Liver (tissue), 8 donors: ENCODE measurements at regions not wholly inside any gene's neighbourhood (a gene's known extent, or its start where the extent isn't known, plus 50 kb on each side); places are given as distances from the start of the nearest gene placed in this dataset.

Experiments used
- DNase-seq: peaks from one replicate; pipeline ENCODE4 v3.0.0-alpha.2; 2017; ENCODE audit warnings: low spot score
- H3K27ac ChIP-seq, 2 donors: one replicate each; pipeline ENCODE4 v1.7.0; 2013; ENCODE audit warnings: inconsistent platforms in 2 of 2, low read length in 2 of 2, control low read depth in 1 of 2, low read depth in 1 of 2, mild to moderate bottlenecking in 1 of 2
- H3K27me3 ChIP-seq, 4 donors: one replicate each; pipeline versions ENCODE4 v1.6.1 to v1.7.0; 2013; ENCODE audit warnings: low read length in 3 of 4, inconsistent platforms in 1 of 4, mild to moderate bottlenecking in 1 of 4, moderate library complexity in 1 of 4; ENCODE audit not compliant: control insufficient read depth in 4 of 4, insufficient read depth in 4 of 4
- H3K36me3 ChIP-seq, 4 donors: one replicate each; pipeline versions ENCODE4 v1.6.1 to v1.7.0; 2013; ENCODE audit warnings: low read length in 3 of 4, mild to moderate bottlenecking in 3 of 4, low read depth in 1 of 4, moderate library complexity in 1 of 4; ENCODE audit not compliant: control insufficient read depth in 4 of 4, insufficient read depth in 3 of 4
- H3K4me1 ChIP-seq, 4 donors: one replicate each; pipeline versions ENCODE4 v1.6.1 to v1.7.0; 2013; ENCODE audit warnings: low read length in 3 of 4, mild to moderate bottlenecking in 3 of 4, moderate library complexity in 1 of 4; ENCODE audit not compliant: control insufficient read depth in 4 of 4, insufficient read depth in 4 of 4
- H3K4me3 ChIP-seq, 3 donors: one replicate each; pipeline versions ENCODE4 v1.6.1 to v1.7.0; 2013; ENCODE audit warnings: low read length in 3 of 3, control low read depth in 1 of 3, low read depth in 1 of 3, mild to moderate bottlenecking in 1 of 3
- H3K9ac ChIP-seq, 2 donors: one replicate each; pipeline ENCODE4 v1.7.0; 2013; ENCODE audit warnings: low read length in 2 of 2, mild to moderate bottlenecking in 2 of 2, moderate library complexity in 2 of 2, control low read depth in 1 of 2, low read depth in 1 of 2
- H3K9me3 ChIP-seq, 4 donors: one replicate each; pipeline versions ENCODE4 v1.6.1 to v1.7.0; 2013; ENCODE audit warnings: low read length in 3 of 4; ENCODE audit not compliant: control insufficient read depth in 4 of 4
- CTCF ChIP-seq: fragments of 150-350 bp; IDR thresholded peaks from 2 replicates; pipeline ENCODE4 v1.5.1; 2017; ENCODE audit warnings: improper control_type of control experiment, low read depth, low read length; ENCODE audit not compliant: missing input control
- EGR1 ChIP-seq, 2 donors: IDR thresholded peaks; 2 replicates each; pipeline ENCODE4 v1.6.1; 2016 to 2018; ENCODE audit warnings: antibody characterized with exemption in 2 of 2, low read depth in 2 of 2
- FOXA1 ChIP-seq: IDR thresholded peaks from 2 replicates; pipeline ENCODE4 v1.6.1; 2016; ENCODE audit warnings: antibody characterized with exemption
- FOXA2 ChIP-seq: IDR thresholded peaks from 2 replicates; pipeline ENCODE4 v1.6.1; 2016; ENCODE audit warnings: antibody characterized with exemption
- GABPA ChIP-seq, 2 donors: IDR thresholded peaks in 1 of 2; conservative IDR thresholded peaks in 1 of 2; 2 replicates each; pipeline ENCODE4 v1.6.1; 2016; ENCODE audit warnings: antibody characterized with exemption in 2 of 2, mild to moderate bottlenecking in 1 of 2, moderate library complexity in 1 of 2
- HNF4A ChIP-seq, 2 donors: conservative IDR thresholded peaks; 2 replicates each; pipeline ENCODE4 v1.6.1; 2016; ENCODE audit warnings: antibody characterized with exemption in 2 of 2, mild to moderate bottlenecking in 2 of 2
- HNF4G ChIP-seq: IDR thresholded peaks from 2 replicates; pipeline ENCODE4 v1.6.1; 2016; ENCODE audit warnings: antibody characterized with exemption
- JUND ChIP-seq, 2 donors: IDR thresholded peaks; 2 replicates each; pipeline ENCODE4 v1.6.1; 2016; ENCODE audit warnings: antibody characterized with exemption in 2 of 2
- MAX ChIP-seq: IDR thresholded peaks from 2 replicates; pipeline ENCODE4 v1.6.1; 2016; ENCODE audit warnings: antibody characterized with exemption
- NR2F2 ChIP-seq: IDR thresholded peaks from 2 replicates; pipeline ENCODE4 v1.6.1; 2016; ENCODE audit warnings: antibody characterized with exemption
- RAD21 ChIP-seq, 2 donors: IDR thresholded peaks; 2 replicates each; pipeline ENCODE4 v1.6.1; 2016; ENCODE audit warnings: antibody characterized with exemption in 2 of 2, mild to moderate bottlenecking in 2 of 2
- REST ChIP-seq: IDR thresholded peaks from 2 replicates; pipeline ENCODE4 v1.6.1; 2016; ENCODE audit warnings: antibody characterized with exemption, mild to moderate bottlenecking
- RXRA ChIP-seq, 2 donors: IDR thresholded peaks; 2 replicates each; pipeline ENCODE4 v1.6.1; 2017 to 2018; ENCODE audit warnings: antibody characterized with exemption in 2 of 2, mild to moderate bottlenecking in 1 of 2
- SP1 ChIP-seq: IDR thresholded peaks from 2 replicates; pipeline ENCODE4 v1.6.1; 2018; ENCODE audit warnings: antibody characterized with exemption, mild to moderate bottlenecking
- TAF1 ChIP-seq: conservative IDR thresholded peaks from 2 replicates; pipeline ENCODE4 v1.6.1; 2016; ENCODE audit warnings: antibody characterized with exemption, mild to moderate bottlenecking
- YY1 ChIP-seq: IDR thresholded peaks from 2 replicates; pipeline ENCODE4 v1.6.1; 2016; ENCODE audit warnings: antibody characterized with exemption, mild to moderate bottlenecking
- WGBS: extraction: QIAGEN DNeasy Blood & Tissue Kit; methylation state at CpG from one replicate; pipeline ENCODE4 v1.1.7; 2013; 5-methylcytosine and 5-hydroxymethylcytosine counted together
- TF ChIP-seq, protein P1 (sequence below): IDR thresholded peaks from 2 replicates; pipeline ENCODE4 v1.6.1; 2016; ENCODE audit warnings: antibody characterized with exemption
- TF ChIP-seq, protein P2 (sequence below): IDR thresholded peaks from 2 replicates; pipeline ENCODE4 v1.6.1; 2016; ENCODE audit warnings: antibody characterized with exemption
- donor health status: healthy.
- donor health status: healthy.
- donor health status: healthy.
- donor health status: healthy.
- donor health status: healthy.

DNA sequence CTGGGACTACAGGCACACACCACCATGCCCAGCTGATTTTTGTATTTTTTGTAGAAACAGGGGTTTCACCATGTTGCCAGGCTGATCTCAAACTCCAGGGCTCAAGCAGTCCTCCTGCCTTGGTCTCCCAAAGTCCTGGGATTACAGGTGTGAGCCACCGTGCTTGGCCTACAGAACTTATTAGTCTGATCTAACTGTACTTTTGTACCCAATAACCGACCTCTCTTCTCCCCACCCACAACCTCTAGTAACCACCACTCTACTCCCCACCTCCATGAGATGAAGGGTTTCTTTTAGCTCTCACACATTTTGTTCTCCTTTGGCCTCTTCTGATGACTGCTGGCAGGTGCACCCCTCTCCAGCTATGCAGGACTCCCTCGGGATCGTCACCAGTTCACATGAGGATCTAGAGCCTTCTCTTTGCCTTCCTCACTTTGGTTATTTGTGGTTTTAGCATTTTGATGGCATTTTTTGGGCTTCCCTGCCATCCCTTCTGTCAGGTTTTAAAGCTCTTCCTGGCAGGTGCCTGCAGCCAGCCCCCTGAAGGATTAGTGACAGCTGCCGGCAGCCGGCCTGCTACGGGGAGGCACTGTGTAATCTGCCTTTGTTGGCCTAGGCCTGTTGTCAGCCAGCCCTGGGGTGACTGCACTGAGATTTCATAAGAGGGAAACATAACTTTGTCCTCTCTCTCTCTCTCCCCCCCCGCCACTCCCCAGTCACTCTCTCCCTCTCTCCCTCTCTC lies 99.8 kb upstream of the ATP1A1 start:
- peak; percentile 61 for DNase-seq
- WGBS = 36% methylated on average over 8 of the region's 8 CpGs
- H3K4me3 ChIP-seq = peak overlapping the region in 1 of 3 donors; percentile 11
- H3K9me3 ChIP-seq = no peaks in the 10 kb centered on the region
- TF ChIP-seq REST (peak; percentile 72), HNF4G (peak; percentile 42), RXRA (IDR thresholded peaks at IDR 0.05) (peak; percentile 83 to 92), TAF1 (peak; percentile 81), NR2F2 (no peak), RAD21 (IDR thresholded peaks at IDR 0.05) (peak; percentile 55 to 70), CTCF (no peak), EGR1 (IDR thresholded peaks at IDR 0.05; ENCODE audit: low read depth in 2 of 2) (no peak), MAX (peak; percentile 65), YY1 (peak; percentile 78), JUND (IDR thresholded peaks at IDR 0.05) (peak; percentile 51 to 66), HNF4A (conservative IDR thresholded peaks at IDR 0.05) (peak; percentile 77 to 88), FOXA1 (peak; percentile 78), FOXA2 (peak; percentile 33), GABPA (IDR thresholded peaks at IDR 0.05 in 1 of 2, conservative IDR thresholded peaks at IDR 0.05 in 1 of 2) (no peak), SP1 (peak; percentile 81)
- TF ChIP-seq, protein P1, sequence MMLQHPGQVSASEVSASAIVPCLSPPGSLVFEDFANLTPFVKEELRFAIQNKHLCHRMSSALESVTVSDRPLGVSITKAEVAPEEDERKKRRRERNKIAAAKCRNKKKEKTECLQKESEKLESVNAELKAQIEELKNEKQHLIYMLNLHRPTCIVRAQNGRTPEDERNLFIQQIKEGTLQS = peak; percentile 69
- TF ChIP-seq, protein P2, sequence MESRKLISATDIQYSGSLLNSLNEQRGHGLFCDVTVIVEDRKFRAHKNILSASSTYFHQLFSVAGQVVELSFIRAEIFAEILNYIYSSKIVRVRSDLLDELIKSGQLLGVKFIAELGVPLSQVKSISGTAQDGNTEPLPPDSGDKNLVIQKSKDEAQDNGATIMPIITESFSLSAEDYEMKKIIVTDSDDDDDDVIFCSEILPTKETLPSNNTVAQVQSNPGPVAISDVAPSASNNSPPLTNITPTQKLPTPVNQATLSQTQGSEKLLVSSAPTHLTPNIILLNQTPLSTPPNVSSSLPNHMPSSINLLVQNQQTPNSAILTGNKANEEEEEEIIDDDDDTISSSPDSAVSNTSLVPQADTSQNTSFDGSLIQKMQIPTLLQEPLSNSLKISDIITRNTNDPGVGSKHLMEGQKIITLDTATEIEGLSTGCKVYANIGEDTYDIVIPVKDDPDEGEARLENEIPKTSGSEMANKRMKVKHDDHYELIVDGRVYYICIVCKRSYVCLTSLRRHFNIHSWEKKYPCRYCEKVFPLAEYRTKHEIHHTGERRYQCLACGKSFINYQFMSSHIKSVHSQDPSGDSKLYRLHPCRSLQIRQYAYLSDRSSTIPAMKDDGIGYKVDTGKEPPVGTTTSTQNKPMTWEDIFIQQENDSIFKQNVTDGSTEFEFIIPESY = peak; percentile 81
- peak overlapping the region; percentile 77 to 86 for H3K27ac ChIP-seq
- H3K9ac ChIP-seq = no peak overlapping the region
- no peaks in the 10 kb centered on the region for H3K27me3 ChIP-seq
- no peaks in the 10 kb centered on the region for H3K36me3 ChIP-seq
- peaks cover 0 to 20% (median 9%) of the 10 kb centered on the region in 4 donors for H3K4me1 ChIP-seq
